ENCODE measurements at regions not wholly inside any gene's neighbourhood (a gene's known extent, or its start where the extent isn't known, plus 50 kb on each side); places are given as distances from the start of the nearest gene placed in this dataset.
"Not testable (repeated sequence)": the region's sequence is repeated elsewhere in the genome, so short reads cannot be mapped to it uniquely, and the experiment has no call there.

- peak; percentile 62 for ATAC-seq
- intact Hi-C loops (cut with DNase I); DNase-seq (ENCODE audit: missing footprints): not testable (repeated sequence)
These were observed 547.2 kb downstream of the FAM72C start for GRCh38 chr1:143424491-143425032.

GRCh38 chr1:143423832-143424231 is 548.0 kb downstream of the FAM72C start:
- DNase-seq (ENCODE audit: missing footprints); intact Hi-C loops (cut with DNase I); ATAC-seq: not testable (repeated sequence)

DNA sequence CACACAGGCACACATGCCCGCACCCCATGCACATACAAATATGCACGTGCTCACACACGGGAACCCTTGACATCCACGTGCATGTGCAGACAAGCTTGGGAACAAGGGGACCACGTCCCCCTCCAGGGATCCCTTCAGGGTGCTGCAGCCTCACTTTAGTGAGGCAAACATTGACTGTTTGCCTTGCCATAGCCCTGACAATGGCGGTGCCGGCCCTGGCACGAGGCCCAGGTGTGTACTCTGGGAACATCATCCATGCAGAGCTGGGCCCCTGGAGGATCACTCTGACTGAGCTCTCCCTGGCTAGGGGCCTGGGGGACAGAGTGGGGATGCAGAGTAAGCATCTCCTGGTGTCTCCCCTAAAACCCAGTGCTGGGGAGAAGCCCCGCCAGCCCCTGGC is 550.5 kb downstream of the FAM72C start:
- ATAC-seq; intact Hi-C loops (cut with DNase I); DNase-seq (ENCODE audit: missing footprints): not testable (repeated sequence)

Data from Right ventricle myocardium inferior (tissue), 1 donor.